SK-N-MC (cell line): ENCODE measurements at regions not wholly inside any gene's neighbourhood (a gene's known extent, or its start where the extent isn't known, plus 50 kb on each side); places are given as distances from the start of the nearest gene placed in this dataset.

Experiments used
- EZH2 ChIP-seq: fragments of 200-600 bp; sonication (generic); IDR thresholded peaks from one replicate; pipeline ENCODE4 v1.6.1; 2017; ENCODE audit warnings: antibody characterized with exemption
- FOXP2 ChIP-seq: optimal IDR thresholded peaks from 2 replicates; pipeline ENCODE3; 2011; ENCODE audit warnings: mild to moderate bottlenecking, moderate library complexity; ENCODE audit not compliant: insufficient read depth; ENCODE audit errors: extremely low read length, control extremely low read depth

- TF ChIP-seq EZH2 (no peak), FOXP2 (no peak)
These were observed 263.1 kb downstream of the ACTR3B start for GRCh38 chr7:153022475-153023193.
